ENCODE measurements at regions not wholly inside any gene's neighbourhood (a gene's known extent, or its start where the extent isn't known, plus 50 kb on each side); places are given as distances from the start of the nearest gene placed in this dataset.

GRCh38 chr6:147970970-147971369, 371.7 kb upstream of the SASH1 start:
- POLR2A ChIA-PET (ENCODE audit: partially characterized antibody), result no interaction called here
- H4K8ac ChIP-seq (ENCODE audit: extremely low read depth, insufficient read depth, low read length), result no peak overlapping the region
- H3K27ac ChIP-seq (ENCODE audit: low read depth, low read length), result no peak overlapping the region
- no peak overlapping the region for H2BK12ac ChIP-seq (ENCODE audit: low read depth, low read length)
- CTCF ChIA-PET (ENCODE audit: partially characterized antibody), result interaction anchor here (0.6 to 2.3 kb wide), 11 partner anchors 9 to 464 kb away, joined by 3 to 11 read pairs (median 3); partner anchors contain the start of gene SAMD5
- 86% methylated on average over 1 of the region's 1 CpG; no CpG with 5 or more reads in 1 of the 2 experiments for WGBS, 2 experiments (ENCODE audit: extremely low coverage in 1 of 2, insufficient coverage in 1 of 2, insufficient read length in 1 of 2, insufficient replicate concordance in 2 of 2, low coverage in 1 of 2, low lambda C conversion rate in 2 of 2, missing lambda C conversion rate in 1 of 2)
- no peak overlapping the region for H3K4me2 ChIP-seq (ENCODE audit: insufficient read depth in 1 of 2, low read depth in 2 of 2, low read length in 2 of 2)
- no peaks in the 10 kb centered on the region for H3K79me2 ChIP-seq (ENCODE audit: control insufficient read depth in 1 of 2, insufficient read depth in 2 of 2, low read length in 2 of 2)
- FAIRE-seq, result no peak
- no peaks in the 10 kb centered on the region for H3K36me3 ChIP-seq (ENCODE audit: control insufficient read depth in 2 of 4, insufficient read depth in 4 of 4, low read length in 3 of 4)
- H2BK20ac ChIP-seq (ENCODE audit: low read length), result no peak overlapping the region
- no peak overlapping the region for H2BK120ac ChIP-seq (replicated peaks; ENCODE audit: low read depth, low read length)
- no peak overlapping the region for H3K14ac ChIP-seq (ENCODE audit: insufficient read length)
- H3K18ac ChIP-seq (ENCODE audit: extremely low read depth, low read length), result no peak overlapping the region
- no peak for DNase-seq (ENCODE audit: low read depth in 1 of 2, low spot score in 2 of 2)
- H4K5ac ChIP-seq (ENCODE audit: insufficient read length, low read depth, low read length), result no peak overlapping the region
- no peaks in the 10 kb centered on the region for H4K20me1 ChIP-seq (replicated peaks in 1 of 2; ENCODE audit: control insufficient read depth in 1 of 2, insufficient read depth in 2 of 2, low read length in 2 of 2)
- H2BK5ac ChIP-seq (ENCODE audit: low read depth, low read length), result no peak overlapping the region
- H3K23ac ChIP-seq (ENCODE audit: insufficient read length), result no peak overlapping the region
- no peaks in the 10 kb centered on the region for H3K79me1 ChIP-seq (ENCODE audit: low read depth, low read length)
- H2AK5ac ChIP-seq (ENCODE audit: low read depth, low read length), result no peak overlapping the region
- H3K23me2 ChIP-seq (ENCODE audit: low read depth, low read length), result no peaks in the 10 kb centered on the region
- no peak overlapping the region for H3K9ac ChIP-seq (replicated peaks in 1 of 4; ENCODE audit: extremely low read depth in 1 of 4, low read depth in 3 of 4, low read length in 3 of 4)
- no peak overlapping the region for H2AFZ ChIP-seq (ENCODE audit: low read length)
- H3K4ac ChIP-seq (replicated peaks; ENCODE audit: insufficient read length, low read depth, low read length), result no peak overlapping the region
- H3K9me3 ChIP-seq (ENCODE audit: insufficient read depth in 2 of 2, low read depth in 1 of 2, low read length in 1 of 2), result no peaks in the 10 kb centered on the region
- TF ChIP-seq GABPA (IDR thresholded peaks at IDR 0.05; ENCODE audit: borderline replicate concordance, insufficient read depth, low read length), result no peak
- peak in 2 of 3 experiments; percentile 22 to 42; a peak in 2 of 4 replicates for TF ChIP-seq CTCF (IDR thresholded peaks at IDR 0.05; ENCODE audit: control extremely low read depth in 1 of 3, insufficient read depth in 1 of 3, low read depth in 1 of 3, low read length in 3 of 3)
- TF ChIP-seq RAD21 (IDR thresholded peaks at IDR 0.05 in 1 of 2, conservative IDR thresholded peaks at IDR 0.05 in 1 of 2; ENCODE audit: low read depth in 2 of 2, low read length in 2 of 2), result peak; percentile 67 to 68
- H3K4me3 ChIP-seq (ENCODE audit: extremely low read depth in 1 of 4, insufficient read depth in 2 of 4, low read depth in 3 of 4, low read length in 4 of 4), result no peak overlapping the region
- H3K27me3 ChIP-seq (replicated peaks in 1 of 4; ENCODE audit: control insufficient read depth in 3 of 4, extremely low read depth in 1 of 4, insufficient read depth in 3 of 4, low read length in 3 of 4), result peaks cover 0 to 1% (median 0%) of the 10 kb centered on the region in 4 experiments; a peak in 1 of 7 replicates
- no peak overlapping the region for H2BK15ac ChIP-seq (ENCODE audit: low read length)
- H3K56ac ChIP-seq (replicated peaks; ENCODE audit: insufficient read length, low read depth, low read length), result no peak overlapping the region
- no peaks in the 10 kb centered on the region for H3K4me1 ChIP-seq (replicated peaks in 1 of 4; ENCODE audit: control insufficient read depth in 3 of 4, insufficient read depth in 4 of 4, low read length in 3 of 4)
- H4K91ac ChIP-seq (replicated peaks; ENCODE audit: insufficient read length, low read length), result no peak overlapping the region

Data from H1 (cell line).